Uterus (tissue), 2 donors: ENCODE measurements at regions not wholly inside any gene's neighbourhood (a gene's known extent, or its start where the extent isn't known, plus 50 kb on each side); places are given as distances from the start of the nearest gene placed in this dataset.

Source experiments
- CTCF ChIP-seq, 4 experiments: fragments of 200-600 bp in 2 of 4; fragments of 450-650 bp in 2 of 4; sonication (generic) in 2 of 4; IDR thresholded peaks; one replicate each; pipeline ENCODE4 v1.5.1; 2016 to 2019; ENCODE audit warnings: antibody characterized with exemption in 4 of 4, mild to moderate bottlenecking in 2 of 4, moderate library complexity in 1 of 4
- POLR2A ChIP-seq, 2 donors: fragments of 450-650 bp; IDR thresholded peaks; one replicate each; pipeline ENCODE4 v1.6.1; 2016; ENCODE audit warnings: antibody characterized with exemption in 2 of 2, mild to moderate bottlenecking in 1 of 2, moderate library complexity in 1 of 2

- TF ChIP-seq CTCF (IDR thresholded peaks at IDR 0.05) (no peak), POLR2A (IDR thresholded peaks at IDR 0.05) (no peak)
Observed at GRCh38 chr5:23930985-23931384, 423.6 kb downstream of the PRDM9 start.
